G401.6 (cell line): ENCODE measurements at regions not wholly inside any gene's neighbourhood (a gene's known extent, or its start where the extent isn't known, plus 50 kb on each side); places are given as distances from the start of the nearest gene placed in this dataset.
"Not testable (repeated sequence)": the region's sequence is repeated elsewhere in the genome, so short reads cannot be mapped to it uniquely, and the experiment has no call there.

Experiments used
- FAIRE-seq: peaks from 2 replicates; lab custom pipeline; 2012; peaks lifted over from hg19 to GRCh38; lab: Jason Lieb, UNC

GRCh38 chr7:66458991-66459390, 169.7 kb upstream of the KCTD7 start:
- not testable (repeated sequence) for FAIRE-seq

- not testable (repeated sequence) for FAIRE-seq
Observed at GRCh38 chr7:66459783-66460413, 168.8 kb upstream of the KCTD7 start.

GRCh38 chr7:66460921-66461361, 167.7 kb upstream of the KCTD7 start:
- no peak for FAIRE-seq

- FAIRE-seq = not testable (repeated sequence)
Observed at GRCh38 chr7:66461397-66461796, 167.3 kb upstream of the KCTD7 start.

DNA sequence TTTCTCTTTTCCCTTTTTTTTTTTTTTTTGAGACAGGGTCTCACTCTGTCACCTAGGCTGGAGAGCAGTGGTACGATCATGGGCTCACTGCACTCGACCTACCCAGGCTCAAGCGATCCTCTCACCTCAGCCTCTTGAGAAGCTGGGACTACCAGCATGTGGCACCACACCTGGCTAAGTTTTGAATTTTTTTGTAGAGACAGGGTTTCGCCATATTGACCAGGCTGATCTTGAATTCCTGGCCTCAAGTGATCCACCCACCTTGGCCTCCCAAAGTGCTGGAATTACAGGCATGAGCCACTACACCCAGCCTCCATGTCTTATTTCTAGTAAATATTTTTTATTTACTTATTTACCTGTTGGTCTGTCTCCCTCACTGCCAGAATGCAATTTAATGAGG, 165.8 kb upstream of the KCTD7 start:
- not testable (repeated sequence) for FAIRE-seq

GRCh38 chr7:66464059-66464458, 164.6 kb upstream of the KCTD7 start:
- no peak for FAIRE-seq

DNA sequence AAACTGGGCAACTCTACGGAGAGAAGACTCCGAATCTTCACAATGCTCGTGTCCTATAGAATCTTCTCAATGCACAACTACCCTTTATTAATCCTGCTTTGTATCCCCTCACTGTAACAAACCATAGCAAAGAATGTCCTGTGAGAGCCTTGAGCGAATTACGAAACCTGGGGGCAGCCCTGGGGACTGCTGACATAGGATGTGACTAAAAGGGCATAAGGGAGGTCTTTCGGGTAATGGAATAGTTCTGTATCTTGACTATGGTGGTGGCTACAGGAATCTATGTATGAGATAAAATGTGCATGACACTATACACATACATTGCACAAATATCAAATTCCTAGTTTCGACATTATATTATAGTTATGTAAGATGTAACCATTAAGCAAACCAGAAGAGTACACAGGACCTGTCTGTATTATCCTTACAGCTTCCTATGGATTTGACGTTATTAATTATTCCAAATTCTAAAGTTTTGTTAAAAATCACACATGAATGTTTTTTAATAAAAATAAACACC, 162.5 kb upstream of the KCTD7 start:
- no peak for FAIRE-seq

DNA sequence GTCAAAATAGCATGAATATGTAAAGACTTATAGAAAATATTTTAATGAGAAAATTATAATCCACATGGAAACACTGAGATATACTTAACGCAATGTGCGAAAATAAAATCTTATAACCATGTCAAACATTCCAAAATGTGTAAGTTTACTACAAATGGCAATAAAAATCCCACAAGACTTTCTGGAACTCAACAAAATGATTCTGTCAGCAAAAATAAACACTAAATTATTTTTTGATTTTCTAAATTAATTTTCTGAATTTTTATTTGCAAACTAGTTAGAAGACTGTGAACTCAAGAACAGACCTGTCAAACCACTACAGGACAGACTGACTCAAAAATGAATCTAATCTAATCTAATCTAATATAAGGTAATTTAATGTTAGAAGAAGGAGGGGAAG, 160.8 kb upstream of the KCTD7 start:
- no peak for FAIRE-seq

DNA sequence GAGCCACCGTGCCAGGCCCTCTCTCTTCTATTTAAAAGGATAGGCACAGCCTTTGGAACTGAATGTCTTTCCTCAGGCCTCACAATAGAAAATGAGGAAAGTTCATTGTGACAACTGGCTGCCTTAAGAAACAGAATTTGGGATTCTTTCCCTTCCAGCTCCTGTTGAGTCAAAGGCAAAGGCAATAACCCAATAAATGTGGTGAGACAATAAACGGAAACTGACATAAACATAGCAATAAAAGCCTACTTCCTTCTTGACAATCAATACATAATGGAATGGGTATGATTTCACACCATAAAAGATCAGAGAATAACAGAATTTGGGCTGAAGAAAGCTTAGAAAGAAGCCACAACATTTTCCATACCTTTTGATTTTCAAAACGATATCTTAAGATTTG, 155.6 kb upstream of the KCTD7 start:
- FAIRE-seq = not testable (repeated sequence)

DNA sequence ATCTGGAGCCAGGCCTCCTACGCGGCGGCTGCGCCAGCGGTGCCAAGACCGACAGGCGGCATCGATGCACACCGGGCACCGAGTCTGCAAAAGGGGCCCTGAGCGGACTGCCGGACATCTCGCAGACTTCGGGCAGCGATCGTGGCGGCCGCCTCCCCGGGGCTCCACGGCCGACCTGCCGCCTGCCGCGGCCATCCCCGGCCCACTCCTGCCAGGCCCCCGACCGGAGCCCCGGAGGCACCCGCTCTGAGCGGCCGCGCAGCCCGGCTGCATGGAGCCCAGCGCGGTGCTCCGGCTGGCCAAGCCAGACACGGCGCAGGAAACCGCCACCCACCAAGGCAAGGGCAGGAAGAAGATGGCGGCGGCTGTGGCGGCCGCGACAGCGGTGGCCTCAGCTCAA, 154.2 kb upstream of the KCTD7 start:
- FAIRE-seq = no peak

- FAIRE-seq = not testable (repeated sequence)
Observed at GRCh38 chr7:66476056-66476455, 152.6 kb upstream of the KCTD7 start.

- not testable (repeated sequence) for FAIRE-seq
Observed at GRCh38 chr7:66477822-66478397, 150.8 kb upstream of the KCTD7 start.

- FAIRE-seq = not testable (repeated sequence)
Observed at GRCh38 chr7:66481229-66481628, 147.5 kb upstream of the KCTD7 start.

DNA sequence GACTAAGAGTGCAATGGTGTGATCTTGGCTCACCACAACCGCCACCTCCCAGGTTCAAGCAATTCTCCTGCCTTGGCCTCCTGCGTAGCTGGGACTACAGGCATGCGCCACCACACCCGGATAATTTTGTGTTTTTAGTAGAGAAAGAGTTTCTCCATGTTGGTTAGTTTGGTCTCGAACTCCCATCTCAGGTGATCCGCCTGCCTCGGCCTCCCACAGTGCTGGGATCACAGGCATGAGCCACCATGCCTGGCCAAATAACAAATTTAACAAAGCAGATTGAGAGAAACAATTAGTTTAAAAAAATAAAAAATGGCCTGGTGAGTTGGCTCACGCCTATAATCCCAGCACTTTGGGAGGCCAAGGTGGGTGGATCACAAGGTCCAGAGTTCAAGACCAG, 139.6 kb upstream of the KCTD7 start:
- FAIRE-seq = not testable (repeated sequence)

GRCh38 chr7:66489741-66490140, 138.9 kb upstream of the KCTD7 start:
- not testable (repeated sequence) for FAIRE-seq

GRCh38 chr7:66490979-66491378, 137.7 kb upstream of the KCTD7 start:
- not testable (repeated sequence) for FAIRE-seq

- FAIRE-seq = not testable (repeated sequence)
Observed at GRCh38 chr7:66492405-66492804, 136.3 kb upstream of the KCTD7 start.

DNA sequence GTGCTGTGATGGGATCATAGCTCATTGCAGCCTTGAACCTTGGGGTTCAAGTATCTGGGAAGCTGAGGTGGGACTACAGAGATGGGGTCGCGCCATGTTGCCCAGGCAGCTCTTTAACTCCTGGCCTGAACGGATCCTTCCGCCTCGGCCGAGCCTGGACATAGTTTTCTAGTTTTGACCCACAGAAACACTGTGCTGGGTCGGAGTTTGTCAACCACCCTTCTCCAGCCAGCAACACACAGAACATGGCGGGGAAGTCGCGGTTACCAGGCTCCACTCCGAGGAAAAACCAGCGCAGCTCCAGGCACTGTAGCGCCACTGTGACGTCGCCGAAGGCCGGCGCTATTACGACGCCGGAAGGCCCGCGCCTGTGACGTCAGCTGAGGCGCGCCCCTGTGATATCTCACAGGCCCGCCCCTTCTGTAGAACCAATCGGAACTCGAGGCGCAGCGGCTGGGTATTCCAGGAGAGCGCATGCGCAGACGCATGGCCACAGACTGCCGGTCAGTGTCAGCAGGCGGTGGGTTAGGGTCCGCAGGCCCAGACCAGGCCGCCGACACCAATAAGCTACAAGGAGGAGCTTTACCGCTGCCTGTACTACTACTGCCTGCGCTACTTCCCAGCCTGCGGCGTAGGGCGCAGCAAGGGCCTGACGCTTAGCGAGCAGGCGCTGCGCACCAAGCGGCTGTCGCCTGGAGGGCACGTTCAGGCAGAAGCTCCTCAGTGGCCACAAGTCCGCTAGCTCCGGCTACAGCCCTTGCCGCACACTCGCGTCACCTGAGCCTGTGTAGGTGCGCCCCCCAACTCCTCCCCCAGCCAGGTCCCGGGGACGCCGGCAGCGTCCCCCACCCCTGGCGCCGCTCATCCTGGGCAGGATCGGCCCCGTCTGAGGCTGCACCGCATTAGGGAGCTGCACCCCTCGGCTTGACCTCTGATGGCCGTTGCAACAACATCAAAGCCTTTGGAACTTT, 135.2 kb upstream of the KCTD7 start:
- FAIRE-seq = peak; percentile 90

DNA sequence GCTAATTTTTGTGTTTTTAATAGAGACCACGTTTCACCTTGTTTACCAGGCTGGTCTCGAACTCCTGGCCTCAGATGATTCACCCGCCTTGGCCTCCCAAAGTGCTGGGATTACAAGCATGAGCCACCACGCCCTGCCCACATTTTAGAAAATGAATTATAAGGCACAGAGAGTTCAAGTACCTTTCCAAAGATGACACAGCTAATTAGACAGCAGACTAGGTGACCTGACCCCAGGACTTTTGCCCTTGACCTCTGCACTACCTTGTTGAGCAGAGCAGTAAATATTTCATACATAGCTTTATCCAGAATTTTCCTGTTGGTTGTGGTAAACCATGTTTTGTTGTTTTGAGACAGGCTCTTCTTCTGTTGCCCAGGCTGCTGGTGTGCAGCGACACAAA, 131.3 kb upstream of the KCTD7 start:
- FAIRE-seq = no peak

- FAIRE-seq = no peak
Observed at GRCh38 chr7:66500087-66500486, 128.6 kb upstream of the KCTD7 start.

DNA sequence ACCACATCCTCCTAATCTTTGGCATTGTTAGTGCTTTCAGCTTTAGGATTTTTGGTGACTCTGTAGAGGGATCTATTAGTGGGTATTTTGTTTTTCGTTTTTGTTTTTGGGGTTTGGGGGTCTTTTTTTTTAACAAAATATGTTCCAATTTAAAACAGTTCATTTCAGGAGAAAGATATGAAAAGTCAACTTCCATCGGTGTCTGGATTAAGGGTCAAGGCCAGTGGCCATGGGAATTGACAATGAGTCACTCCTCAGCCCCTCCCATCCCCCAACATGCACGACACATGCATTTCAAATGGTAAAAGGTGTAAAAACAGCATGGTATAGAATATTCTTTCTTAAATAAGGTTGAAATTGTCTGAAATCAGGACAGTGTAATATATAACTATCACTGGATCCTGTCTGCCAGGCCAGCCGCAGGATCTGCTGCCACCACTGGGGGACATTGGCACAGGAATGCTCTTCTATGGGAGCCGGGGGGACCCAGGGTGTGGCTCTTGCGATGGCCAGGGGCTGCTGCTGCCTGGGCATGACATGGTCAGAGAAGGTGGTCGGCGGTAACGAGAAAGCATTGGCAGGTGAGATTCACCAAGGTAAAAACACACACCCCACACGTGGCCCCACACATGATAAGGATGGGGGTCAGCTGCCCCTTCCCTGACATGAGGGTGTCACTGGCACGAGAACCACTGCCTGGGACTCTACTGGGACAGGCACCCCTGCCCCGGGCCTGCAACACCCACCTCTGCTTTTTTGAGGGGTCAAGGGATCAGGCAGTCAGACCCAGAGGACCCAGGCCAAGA, 126.2 kb upstream of the KCTD7 start:
- no peak for FAIRE-seq

GRCh38 chr7:66503036-66503370, 125.7 kb upstream of the KCTD7 start:
- no peak for FAIRE-seq
